Kidney epithelial cell (primary cell): ENCODE measurements at regions not wholly inside any gene's neighbourhood (a gene's known extent, or its start where the extent isn't known, plus 50 kb on each side); places are given as distances from the start of the nearest gene placed in this dataset.

Source experiments
- DNase-seq: peaks from one replicate; pipeline ENCODE4 v3.0.0-alpha.2; 2010; ENCODE audit warnings: low read depth
- H3K27me3 ChIP-seq: 2 replicates; pipeline ENCODE4 v1.6.0; 2011; ENCODE audit warnings: low read length; ENCODE audit not compliant: control insufficient read depth, insufficient read depth
- H3K36me3 ChIP-seq: 2 replicates; pipeline ENCODE4 v1.5.1; 2011; ENCODE audit warnings: low read length; ENCODE audit not compliant: control insufficient read depth, insufficient read depth
- H3K4me3 ChIP-seq: 2 replicates; pipeline ENCODE4 v1.5.1; 2011; ENCODE audit warnings: low read depth, mild to moderate bottlenecking, control low read depth, low read length
- CTCF ChIP-seq: IDR thresholded peaks from 2 replicates; pipeline ENCODE4 v1.5.1; 2011; ENCODE audit warnings: mild to moderate bottlenecking, moderate library complexity, low read length, control low read depth, inconsistent platforms; ENCODE audit not compliant: insufficient read depth, poor library complexity, severe bottlenecking

DNA sequence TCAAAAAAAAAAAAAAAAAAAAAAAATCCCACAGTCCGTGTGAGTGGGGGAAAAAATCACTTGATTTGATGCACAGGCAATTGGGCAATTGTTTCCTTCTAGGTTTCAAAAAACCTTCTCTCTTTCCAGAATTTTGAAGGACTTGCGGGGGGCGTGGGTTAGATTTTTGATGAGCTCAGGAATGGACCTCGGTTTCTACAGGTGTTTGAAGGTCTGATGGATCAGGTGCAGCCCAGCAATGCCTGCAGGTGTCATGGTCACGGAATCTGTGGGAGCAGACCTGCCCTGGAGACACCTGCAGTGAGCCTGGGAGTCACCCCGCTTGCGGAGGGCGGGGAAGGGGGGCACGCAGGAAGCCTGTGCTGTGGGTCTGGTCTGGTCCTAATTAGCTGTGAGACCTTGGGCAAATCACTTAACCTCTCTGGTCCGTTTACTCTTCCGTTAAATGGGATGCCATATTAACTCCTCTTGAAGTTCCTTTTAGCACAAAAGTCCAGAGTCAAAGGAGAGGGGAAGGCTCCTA, 174.2 kb downstream of the IRF8 start:
- Histone ChIP-seq H3K4me3 (no peak overlapping the region), H3K36me3 (no peaks in the 10 kb centered on the region), H3K27me3 (peaks cover 4% of the 10 kb centered on the region)
- DNase-seq: no peak
- TF ChIP-seq CTCF: no peak

DNA sequence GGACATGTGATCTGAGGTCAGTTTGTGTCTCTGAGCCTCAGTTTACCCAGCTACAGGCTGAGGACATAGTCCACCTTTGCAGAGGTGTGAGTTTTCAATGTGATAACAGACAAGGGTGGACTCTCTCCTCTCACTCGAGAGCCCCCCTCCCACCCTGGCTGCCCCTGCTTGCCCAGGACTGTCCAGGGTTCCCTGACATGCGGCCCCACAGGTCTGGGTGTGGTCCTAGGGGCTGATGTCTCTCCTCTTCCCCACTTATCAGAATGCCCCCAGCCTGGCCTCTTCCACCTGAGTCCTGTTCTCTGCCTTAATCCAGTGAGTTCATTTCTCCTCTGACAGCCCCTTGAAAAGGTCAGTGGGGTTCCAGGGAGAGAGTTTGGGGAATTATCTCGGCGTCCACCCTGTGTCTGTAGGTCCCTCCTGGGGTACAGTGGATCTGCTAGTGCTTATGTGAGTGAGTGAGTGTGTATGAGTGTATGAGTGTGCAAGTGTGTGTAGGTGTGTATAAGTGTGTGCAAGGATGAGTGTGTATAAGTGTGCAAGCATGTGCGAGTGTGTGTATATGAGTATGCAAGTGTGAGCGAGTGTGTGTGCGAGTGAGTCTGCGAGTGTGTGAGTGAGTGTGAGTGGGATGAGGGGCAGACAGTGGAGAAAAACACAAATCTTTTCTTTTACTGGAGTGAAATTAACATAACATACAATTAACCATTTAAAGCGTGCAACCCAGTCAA, 175.0 kb downstream of the IRF8 start:
- no peak for TF ChIP-seq CTCF

DNA sequence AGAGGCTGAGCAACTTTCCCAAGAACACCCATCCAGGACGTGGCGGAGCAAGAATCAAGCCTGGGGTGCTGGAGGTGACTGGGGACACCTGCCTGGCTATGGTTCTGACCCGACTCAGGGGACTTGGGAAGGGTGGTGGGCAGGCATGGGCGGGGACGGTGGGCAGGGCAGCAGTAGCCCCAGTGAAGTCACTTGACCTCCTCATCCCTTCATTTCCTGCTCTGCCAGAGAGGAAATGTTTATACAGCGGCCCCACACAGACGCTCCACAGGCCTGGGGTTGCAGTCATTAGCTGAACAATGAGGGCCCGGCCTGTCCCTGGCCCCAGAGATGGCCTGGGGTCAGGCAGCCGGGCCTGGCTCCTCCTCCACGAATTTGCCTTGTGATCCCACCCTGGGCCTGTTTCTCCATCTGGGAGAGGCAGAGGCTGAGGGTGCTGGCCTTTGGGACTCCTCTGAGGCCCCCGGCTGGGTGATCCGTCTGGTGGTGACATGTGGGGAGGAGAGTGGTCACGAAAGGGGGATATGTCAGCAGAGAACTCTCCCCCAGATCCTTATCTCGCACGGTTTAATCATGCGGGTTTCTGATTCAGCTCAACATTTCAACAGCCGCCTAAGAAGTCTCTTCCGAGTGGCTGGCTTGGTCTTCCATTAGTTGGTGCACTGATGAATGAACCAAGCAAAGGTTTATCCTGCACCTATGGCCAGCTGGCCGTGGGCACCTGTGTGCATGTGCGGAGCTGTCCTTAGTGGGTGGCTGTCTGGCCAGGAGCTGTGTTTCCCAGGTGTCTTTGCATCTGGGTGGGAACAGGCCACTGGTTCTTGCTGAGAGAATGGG, 175.9 kb downstream of the IRF8 start:
- no peak overlapping the region for H3K4me3 ChIP-seq
- no peak for DNase-seq
- H3K36me3 ChIP-seq: no peaks in the 10 kb centered on the region
- TF ChIP-seq CTCF: no peak
- peaks cover 4% of the 10 kb centered on the region for H3K27me3 ChIP-seq

More for the DNA sequence above, 175.0 kb downstream of the IRF8 start:
- peaks cover 4% of the 10 kb centered on the region for H3K27me3 ChIP-seq
- DNase-seq: no peak
- no peak overlapping the region for H3K4me3 ChIP-seq
- H3K36me3 ChIP-seq: no peaks in the 10 kb centered on the region

DNA sequence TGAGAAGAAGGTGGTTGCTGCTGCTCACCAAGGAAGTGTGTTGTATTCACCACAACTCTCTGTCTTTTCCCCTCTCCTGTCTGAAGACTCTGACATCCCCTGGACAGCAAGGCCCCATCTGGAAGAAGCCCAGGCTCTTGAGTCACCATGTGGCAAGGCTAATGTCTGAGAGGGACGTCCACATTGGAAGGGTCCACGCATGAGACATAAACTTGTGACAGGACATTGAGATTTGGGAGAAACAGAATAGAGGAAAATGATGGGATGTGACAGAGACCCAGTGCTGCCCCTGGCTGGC, 176.5 kb downstream of the IRF8 start:
- no peaks in the 10 kb centered on the region for H3K36me3 ChIP-seq
- peaks cover 2% of the 10 kb centered on the region for H3K27me3 ChIP-seq
- DNase-seq: no peak
- H3K4me3 ChIP-seq: no peak overlapping the region
- TF ChIP-seq CTCF: no peak

DNA sequence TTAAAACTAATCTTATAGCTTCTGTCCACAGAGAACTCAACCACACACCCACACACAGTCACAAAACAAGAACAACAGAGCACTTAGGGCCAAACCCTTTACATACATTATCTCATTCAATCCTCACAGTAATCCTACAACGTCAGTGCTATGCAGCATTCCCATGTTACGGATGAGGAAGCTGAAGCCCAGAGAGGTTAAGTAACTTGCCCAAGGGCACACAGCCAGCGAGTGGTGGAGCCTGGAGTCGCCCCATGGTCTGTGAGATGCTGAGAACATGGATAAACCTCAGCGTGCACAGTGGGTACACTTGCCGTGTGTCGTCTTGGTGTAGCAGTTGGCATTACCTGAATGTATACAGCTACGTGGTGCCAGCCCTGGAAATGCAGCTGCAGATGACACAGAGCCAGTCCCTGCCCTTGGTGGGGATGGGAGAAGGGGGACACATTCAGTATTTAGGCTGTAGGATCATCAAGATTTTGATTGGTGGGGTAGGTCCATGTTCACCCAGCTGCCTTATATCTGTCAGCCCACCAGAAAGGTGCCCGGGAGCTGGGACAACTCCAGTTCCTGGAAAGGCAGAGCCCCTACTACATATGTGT, 177.0 kb downstream of the IRF8 start:
- no peak for DNase-seq
- Histone ChIP-seq H3K4me3 (no peak overlapping the region), H3K27me3 (peaks cover 2% of the 10 kb centered on the region), H3K36me3 (no peaks in the 10 kb centered on the region)
- TF ChIP-seq CTCF: no peak
